NT2/D1 (cell line): ENCODE measurements at regions not wholly inside any gene's neighbourhood (a gene's known extent, or its start where the extent isn't known, plus 50 kb on each side); places are given as distances from the start of the nearest gene placed in this dataset.

ENCODE experiments used
- SUZ12 ChIP-seq: IDR thresholded peaks from 2 replicates; pipeline ENCODE4 v1.6.1; 2011; ENCODE audit not compliant: insufficient read length, insufficient read depth; ENCODE audit errors: extremely low read depth
- YY1 ChIP-seq: IDR thresholded peaks from 2 replicates; pipeline ENCODE4 v1.6.1; 2011; ENCODE audit not compliant: insufficient read length, insufficient read depth
- ZNF274 ChIP-seq: IDR thresholded peaks from 2 replicates; pipeline ENCODE4 v1.6.1; 2011; ENCODE audit warnings: mild to moderate bottlenecking, low read depth, low read length

DNA sequence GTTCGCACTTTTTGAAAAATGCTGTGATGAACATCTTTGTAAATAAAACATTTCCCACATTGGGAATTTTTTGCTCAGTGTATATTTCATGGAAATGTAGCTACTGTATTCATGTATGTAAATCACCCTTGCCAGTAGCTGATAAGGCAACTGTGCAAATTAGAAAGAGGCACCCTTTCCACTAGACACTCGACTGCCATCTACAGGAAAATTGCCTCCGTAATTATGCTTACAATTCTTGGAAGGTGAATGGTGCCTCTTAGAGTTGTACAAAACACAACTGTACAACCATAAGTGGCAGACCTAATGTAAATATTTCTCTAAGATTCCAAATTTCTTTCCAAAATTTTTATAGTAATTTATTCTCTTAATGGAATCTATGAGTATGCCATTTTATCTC is 491.7 kb downstream of the CCSER2 start:
- TF ChIP-seq YY1 (no peak), SUZ12 (no peak), ZNF274 (no peak)
